ENCODE measurements at regions not wholly inside any gene's neighbourhood (a gene's known extent, or its start where the extent isn't known, plus 50 kb on each side); places are given as distances from the start of the nearest gene placed in this dataset.

DNA sequence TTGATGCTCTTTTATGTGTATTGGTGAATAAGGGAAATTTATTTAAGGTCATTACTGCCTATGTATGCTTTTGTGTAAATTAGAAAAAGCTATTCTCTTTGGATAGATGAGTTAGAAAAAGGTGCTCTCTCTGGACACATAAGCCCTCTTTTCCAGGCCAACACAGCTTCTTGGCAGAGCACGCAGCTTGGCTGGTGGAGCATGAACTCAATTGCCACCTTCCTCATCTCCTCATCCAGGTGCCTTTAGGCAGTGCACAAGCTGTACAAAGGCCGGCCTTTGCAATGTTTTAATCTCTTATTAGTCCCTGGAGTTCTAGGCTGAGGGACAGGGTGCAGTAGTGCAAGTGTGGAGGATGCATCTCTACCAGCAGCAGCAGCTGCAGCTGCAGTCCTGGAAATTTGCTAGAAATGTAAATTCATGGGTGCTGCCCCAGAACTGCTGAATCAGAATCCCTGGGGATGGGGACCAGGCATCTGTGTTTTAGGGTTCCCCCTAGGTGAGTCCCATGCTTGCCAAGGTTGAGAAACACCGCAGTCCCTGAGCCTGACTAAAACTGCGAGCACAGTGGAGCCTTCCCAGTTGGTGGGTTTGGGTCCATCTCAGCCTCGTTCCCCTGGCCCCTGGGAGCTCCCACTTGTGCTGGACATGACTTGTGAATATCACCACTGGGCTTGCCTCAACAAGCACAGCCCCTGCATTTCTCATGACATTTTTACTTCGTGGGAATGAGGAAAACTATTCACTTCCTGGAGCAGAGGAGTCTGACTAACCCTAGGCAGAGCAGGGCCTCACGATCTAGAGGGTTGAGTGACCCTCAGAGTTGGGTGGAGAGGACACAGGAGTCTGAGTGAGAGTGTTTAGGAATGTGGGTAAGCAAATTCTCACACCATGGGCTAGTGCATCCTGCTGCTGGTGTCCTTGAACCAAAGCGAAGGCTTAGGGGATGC is 272.3 kb downstream of the ZSWIM6 start:
- TF ChIP-seq, protein P1, sequence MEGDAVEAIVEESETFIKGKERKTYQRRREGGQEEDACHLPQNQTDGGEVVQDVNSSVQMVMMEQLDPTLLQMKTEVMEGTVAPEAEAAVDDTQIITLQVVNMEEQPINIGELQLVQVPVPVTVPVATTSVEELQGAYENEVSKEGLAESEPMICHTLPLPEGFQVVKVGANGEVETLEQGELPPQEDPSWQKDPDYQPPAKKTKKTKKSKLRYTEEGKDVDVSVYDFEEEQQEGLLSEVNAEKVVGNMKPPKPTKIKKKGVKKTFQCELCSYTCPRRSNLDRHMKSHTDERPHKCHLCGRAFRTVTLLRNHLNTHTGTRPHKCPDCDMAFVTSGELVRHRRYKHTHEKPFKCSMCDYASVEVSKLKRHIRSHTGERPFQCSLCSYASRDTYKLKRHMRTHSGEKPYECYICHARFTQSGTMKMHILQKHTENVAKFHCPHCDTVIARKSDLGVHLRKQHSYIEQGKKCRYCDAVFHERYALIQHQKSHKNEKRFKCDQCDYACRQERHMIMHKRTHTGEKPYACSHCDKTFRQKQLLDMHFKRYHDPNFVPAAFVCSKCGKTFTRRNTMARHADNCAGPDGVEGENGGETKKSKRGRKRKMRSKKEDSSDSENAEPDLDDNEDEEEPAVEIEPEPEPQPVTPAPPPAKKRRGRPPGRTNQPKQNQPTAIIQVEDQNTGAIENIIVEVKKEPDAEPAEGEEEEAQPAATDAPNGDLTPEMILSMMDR (IDR thresholded peaks at IDR 0.05), result no peak
- no peak for TF ChIP-seq POLR2A (IDR thresholded peaks at IDR 0.05)

Data from testis (tissue), 2 donors.